Activated naive CD4-positive, alpha-beta T cell treated with Interleukin-2 at 50 U/mL for 16 hours (primary cell): ENCODE measurements at regions not wholly inside any gene's neighbourhood (a gene's known extent, or its start where the extent isn't known, plus 50 kb on each side); places are given as distances from the start of the nearest gene placed in this dataset.

Experiments used
- DNase-seq: peaks from one replicate; pipeline ENCODE4 v3.0.0-alpha.2; 2020

- DNase-seq: no peak
These were observed 498.1 kb upstream of the PSMD7 start for GRCh38 chr16:73798471-73798870.

- DNase-seq: no peak
These were observed 499.5 kb upstream of the PSMD7 start for GRCh38 chr16:73797115-73797514.

GRCh38 chr16:73796241-73796640 lies 500.4 kb upstream of the PSMD7 start:
- DNase-seq: no peak

GRCh38 chr16:73794994-73795393 lies 501.6 kb upstream of the PSMD7 start:
- no peak for DNase-seq

- DNase-seq: no peak
These were observed 502.7 kb upstream of the PSMD7 start for GRCh38 chr16:73793871-73794437.

- DNase-seq: no peak
These were observed 503.4 kb upstream of the PSMD7 start for GRCh38 chr16:73793260-73793659.

- DNase-seq: no peak
These were observed 504.2 kb upstream of the PSMD7 start for GRCh38 chr16:73792199-73793020.

- DNase-seq: no peak
These were observed 515.3 kb upstream of the PSMD7 start for GRCh38 chr16:73781297-73781696.

- no peak for DNase-seq
These were observed 517.7 kb upstream of the PSMD7 start for GRCh38 chr16:73778887-73779286.

- DNase-seq: no peak
These were observed 520.7 kb upstream of the PSMD7 start for GRCh38 chr16:73775841-73776388.

GRCh38 chr16:73771196-73772064 lies 525.2 kb upstream of the PSMD7 start:
- DNase-seq: no peak

GRCh38 chr16:73768786-73769203 lies 527.8 kb upstream of the PSMD7 start:
- DNase-seq: no peak

GRCh38 chr16:73764321-73764720 lies 532.3 kb upstream of the PSMD7 start:
- no peak for DNase-seq

GRCh38 chr16:73756289-73757178 lies 540.1 kb upstream of the PSMD7 start:
- no peak for DNase-seq

- no peak for DNase-seq
These were observed 542.7 kb upstream of the PSMD7 start for GRCh38 chr16:73753931-73754330.

GRCh38 chr16:73750639-73751038 lies 546.0 kb upstream of the PSMD7 start:
- no peak for DNase-seq

- DNase-seq: no peak
These were observed 549.3 kb upstream of the PSMD7 start for GRCh38 chr16:73747328-73747727.

GRCh38 chr16:73746554-73746953 lies 550.1 kb upstream of the PSMD7 start:
- DNase-seq: no peak

GRCh38 chr16:73743665-73744496 lies 552.7 kb upstream of the PSMD7 start:
- no peak for DNase-seq

- DNase-seq: no peak
These were observed 557.4 kb upstream of the PSMD7 start for GRCh38 chr16:73739049-73739769.

- DNase-seq: no peak
These were observed 558.3 kb upstream of the PSMD7 start for GRCh38 chr16:73738266-73738665.
